ENCODE measurements at regions not wholly inside any gene's neighbourhood (a gene's known extent, or its start where the extent isn't known, plus 50 kb on each side); places are given as distances from the start of the nearest gene placed in this dataset.
"Not testable (repeated sequence)": the region's sequence is repeated elsewhere in the genome, so short reads cannot be mapped to it uniquely, and the experiment has no call there.

GRCh38 chr15:29550834-29551465 is 271.3 kb downstream of the TJP1 start:
- DNase-seq, result no peak

- no peak for DNase-seq
These were observed 274.3 kb downstream of the TJP1 start for GRCh38 chr15:29548006-29548405.

GRCh38 chr15:29544513-29545128 is 275.0 kb upstream of the NSMCE3 start:
- no peak for DNase-seq

- DNase-seq, result no peak
These were observed 273.4 kb upstream of the NSMCE3 start for GRCh38 chr15:29542994-29543393.

- DNase-seq, result no peak
These were observed 271.7 kb upstream of the NSMCE3 start for GRCh38 chr15:29541309-29541708.

GRCh38 chr15:29540479-29540878 is 270.9 kb upstream of the NSMCE3 start:
- no peak for DNase-seq

- no peak for DNase-seq
These were observed 270.1 kb upstream of the NSMCE3 start for GRCh38 chr15:29539736-29540135.

- no peak for DNase-seq
These were observed 268.4 kb upstream of the NSMCE3 start for GRCh38 chr15:29538044-29538443.

GRCh38 chr15:29535952-29536351 is 266.3 kb upstream of the NSMCE3 start:
- no peak for DNase-seq

GRCh38 chr15:29534378-29534777 is 264.8 kb upstream of the NSMCE3 start:
- no peak for DNase-seq

- no peak for DNase-seq
These were observed 264.0 kb upstream of the NSMCE3 start for GRCh38 chr15:29533647-29534046.

GRCh38 chr15:29532296-29532695 is 262.7 kb upstream of the NSMCE3 start:
- DNase-seq, result no peak

- DNase-seq, result no peak
These were observed 261.3 kb upstream of the NSMCE3 start for GRCh38 chr15:29530966-29531365.

- no peak for DNase-seq
These were observed 259.4 kb upstream of the NSMCE3 start for GRCh38 chr15:29529043-29529442.

- DNase-seq, result no peak
These were observed 258.7 kb upstream of the NSMCE3 start for GRCh38 chr15:29528276-29528675.

- DNase-seq, result no peak
These were observed 257.2 kb upstream of the NSMCE3 start for GRCh38 chr15:29526802-29527201.

- no peak for DNase-seq
These were observed 253.0 kb upstream of the NSMCE3 start for GRCh38 chr15:29522373-29523276.

- DNase-seq, result no peak
These were observed 248.8 kb upstream of the NSMCE3 start for GRCh38 chr15:29518442-29518841.

- DNase-seq, result no peak
These were observed 248.2 kb upstream of the NSMCE3 start for GRCh38 chr15:29517829-29518228.

GRCh38 chr15:29516929-29517328 is 247.3 kb upstream of the NSMCE3 start:
- no peak for DNase-seq

GRCh38 chr15:29514926-29515325 is 245.3 kb upstream of the NSMCE3 start:
- DNase-seq, result no peak

- no peak for DNase-seq
These were observed 242.0 kb upstream of the NSMCE3 start for GRCh38 chr15:29511663-29512062.

GRCh38 chr15:29505535-29505934 is 235.9 kb upstream of the NSMCE3 start:
- not testable (repeated sequence) for DNase-seq
